Activated naive CD4-positive, alpha-beta T cell treated with Interleukin-2 at 50 U/mL for 16 hours (primary cell): ENCODE measurements at regions not wholly inside any gene's neighbourhood (a gene's known extent, or its start where the extent isn't known, plus 50 kb on each side); places are given as distances from the start of the nearest gene placed in this dataset.

Experiments used
- DNase-seq: peaks from one replicate; pipeline ENCODE4 v3.0.0-alpha.2; 2020

- no peak for DNase-seq
Measured at GRCh38 chr4:183853548-183853940, 51.6 kb upstream of the STOX2 start.
